Right lobe of liver (tissue), 6 donors: ENCODE measurements at regions not wholly inside any gene's neighbourhood (a gene's known extent, or its start where the extent isn't known, plus 50 kb on each side); places are given as distances from the start of the nearest gene placed in this dataset.

Experiments
- ATAC-seq, 4 donors: fragments of 200-7000 bp; cut with Tn5 transposase; one replicate each; pipeline ENCODE4 v1.9.1; 2020; ENCODE audit warnings: mild to moderate bottlenecking in 4 of 4, moderate library complexity in 4 of 4
- DNase-seq, 3 donors: peaks; one replicate each; pipeline ENCODE4 v3.0.0-alpha.2; 2020
- H3K27ac ChIP-seq, 3 donors: fragments of 200-600 bp; one replicate each; pipeline ENCODE4 v1.8.0; 2022
- H3K27me3 ChIP-seq, 2 donors: fragments of 200-600 bp; one replicate each; pipeline ENCODE4 v1.8.0; 2022
- H3K36me3 ChIP-seq, 4 donors: fragments of 200-600 bp; sonication (generic) in 1 of 4; one replicate each; pipeline versions ENCODE4 v1.5.1 to v1.8.0; 2017 to 2022; ENCODE audit warnings: control low read depth in 1 of 4
- H3K4me1 ChIP-seq, 4 donors: fragments of 200-600 bp; sonication (generic) in 1 of 4; one replicate each; pipeline versions ENCODE4 v1.5.1 to v1.8.0; 2017 to 2022; ENCODE audit warnings: control low read depth in 1 of 4
- H3K4me3 ChIP-seq, 3 donors: fragments of 200-600 bp; one replicate each; pipeline ENCODE4 v1.8.0; 2022
- H3K9me3 ChIP-seq, 4 donors: fragments of 200-600 bp; sonication (generic) in 1 of 4; one replicate each; pipeline versions ENCODE4 v1.5.1 to v1.8.0; 2017 to 2022; ENCODE audit warnings: control low read depth in 1 of 4
- POLR2A ChIP-seq: fragments of 450-650 bp; IDR thresholded peaks from one replicate; pipeline ENCODE4 v1.6.1; 2017; ENCODE audit warnings: antibody characterized with exemption, mild to moderate bottlenecking
- WGBS: methylation state at CpG from one replicate; pipeline ENCODE4 v1.1.6; 2018; ENCODE audit warnings: low coverage, low lambda C conversion rate; ENCODE audit not compliant: insufficient coverage; ENCODE audit errors: missing lambda C conversion rate; 5-methylcytosine and 5-hydroxymethylcytosine counted together
- intact Hi-C, 2 donors: fragments of 100-400 bp; cut with DNase I; formaldehyde crosslinking; loops; one replicate each; pipeline versions ENCODE4 v1.11.2 to v1.14.1; 2022
- TF ChIP-seq, protein P1 (sequence below), 4 donors: fragments of 200-600 bp in 3 of 4; fragments of 450-650 bp in 1 of 4; IDR thresholded peaks; one replicate each; pipeline versions ENCODE4 v1.5.1 to v1.8.0; 2016 to 2022; ENCODE audit warnings: antibody characterized with exemption in 4 of 4, mild to moderate bottlenecking in 2 of 4
- donor health status: DM: no; HTN: yes; CAD: no.
- donor health status: DM: no; HTN: no; CAD: no.
- donor health status: DM: no; HTN: no; CAD: no.
- donor health status: DM: no; HTN: yes; CAD: no.
- donor health status: DM: no; HTN: yes; CAD: no.

- intact Hi-C loops = no loop called here
- no peak overlapping the region for H3K27ac ChIP-seq
- H3K4me1 ChIP-seq = no peaks in the 10 kb centered on the region
- DNase-seq (no peak), ATAC-seq (peak in 1 of 4 donors; percentile 14)
- no peak overlapping the region for H3K4me3 ChIP-seq
- 88% methylated on average over 3 of the region's 10 CpGs for WGBS
- no peaks in the 10 kb centered on the region for H3K27me3 ChIP-seq
- no peaks in the 10 kb centered on the region for H3K36me3 ChIP-seq
- no peaks in the 10 kb centered on the region for H3K9me3 ChIP-seq
- TF ChIP-seq, protein P1, sequence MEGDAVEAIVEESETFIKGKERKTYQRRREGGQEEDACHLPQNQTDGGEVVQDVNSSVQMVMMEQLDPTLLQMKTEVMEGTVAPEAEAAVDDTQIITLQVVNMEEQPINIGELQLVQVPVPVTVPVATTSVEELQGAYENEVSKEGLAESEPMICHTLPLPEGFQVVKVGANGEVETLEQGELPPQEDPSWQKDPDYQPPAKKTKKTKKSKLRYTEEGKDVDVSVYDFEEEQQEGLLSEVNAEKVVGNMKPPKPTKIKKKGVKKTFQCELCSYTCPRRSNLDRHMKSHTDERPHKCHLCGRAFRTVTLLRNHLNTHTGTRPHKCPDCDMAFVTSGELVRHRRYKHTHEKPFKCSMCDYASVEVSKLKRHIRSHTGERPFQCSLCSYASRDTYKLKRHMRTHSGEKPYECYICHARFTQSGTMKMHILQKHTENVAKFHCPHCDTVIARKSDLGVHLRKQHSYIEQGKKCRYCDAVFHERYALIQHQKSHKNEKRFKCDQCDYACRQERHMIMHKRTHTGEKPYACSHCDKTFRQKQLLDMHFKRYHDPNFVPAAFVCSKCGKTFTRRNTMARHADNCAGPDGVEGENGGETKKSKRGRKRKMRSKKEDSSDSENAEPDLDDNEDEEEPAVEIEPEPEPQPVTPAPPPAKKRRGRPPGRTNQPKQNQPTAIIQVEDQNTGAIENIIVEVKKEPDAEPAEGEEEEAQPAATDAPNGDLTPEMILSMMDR (IDR thresholded peaks at IDR 0.05) = no peak
- no peak for TF ChIP-seq POLR2A
Measured at GRCh38 chr3:193897288-193897687, 238.7 kb upstream of the HES1 start.

DNA sequence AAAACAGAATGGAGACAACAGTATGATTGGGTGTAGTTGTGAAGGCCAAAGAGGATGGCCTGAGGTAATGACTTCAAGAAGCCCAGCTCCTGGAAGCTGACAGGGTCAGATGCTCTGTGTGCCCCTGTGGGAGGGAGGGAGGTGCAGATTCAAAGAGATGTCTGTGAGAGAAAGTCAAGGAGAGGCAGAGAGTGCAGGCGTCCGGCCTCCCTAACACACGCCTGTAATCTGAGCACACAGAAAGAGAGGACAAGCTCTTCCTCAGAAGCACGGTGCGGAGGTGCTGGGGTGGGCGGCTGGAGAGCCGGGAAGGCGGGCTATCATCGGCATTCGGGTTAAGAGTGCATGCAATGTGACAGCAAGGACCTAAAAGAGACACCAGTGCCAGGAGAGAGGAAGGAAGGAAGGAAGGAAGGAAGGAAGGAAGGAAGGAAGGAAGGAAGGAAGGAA, 238.2 kb upstream of the HES1 start:
- WGBS = 68% methylated on average over 7 of the region's 10 CpGs
- no peaks in the 10 kb centered on the region for H3K4me1 ChIP-seq
- no peak overlapping the region for H3K4me3 ChIP-seq
- H3K27me3 ChIP-seq = no peaks in the 10 kb centered on the region
- no peak overlapping the region for H3K27ac ChIP-seq
- intact Hi-C loops = no loop called here
- ATAC-seq (peak in 1 of 4 donors; percentile 33), DNase-seq (no peak)
- H3K36me3 ChIP-seq = no peaks in the 10 kb centered on the region
- no peak for TF ChIP-seq POLR2A
- TF ChIP-seq, protein P1 (IDR thresholded peaks at IDR 0.05) = no peak
- H3K9me3 ChIP-seq = no peaks in the 10 kb centered on the region

DNA sequence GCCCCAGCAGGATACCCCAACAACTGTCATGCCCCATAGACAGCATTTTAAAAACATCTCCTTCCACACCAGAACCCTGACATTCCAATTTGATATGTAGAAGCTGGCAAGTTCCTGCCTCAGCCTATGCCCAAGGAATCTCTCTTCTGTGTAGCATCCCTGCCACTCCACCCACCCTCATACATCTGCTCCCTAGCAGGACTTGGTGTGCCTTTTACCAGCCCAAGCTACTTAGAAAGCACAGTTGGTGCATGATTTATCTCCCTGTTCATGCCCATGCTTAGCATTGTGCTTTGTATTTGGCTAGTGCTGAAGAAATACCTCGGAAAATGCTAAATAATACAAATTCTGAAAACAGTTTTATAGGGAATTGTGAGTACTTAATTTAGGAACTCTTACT, 236.9 kb upstream of the HES1 start:
- no peak overlapping the region for H3K4me3 ChIP-seq
- intact Hi-C loops = no loop called here
- ATAC-seq (no peak), DNase-seq (no peak)
- no peak overlapping the region for H3K27ac ChIP-seq
- WGBS = 84% methylated on average over 1 of the region's 1 CpG
- no peaks in the 10 kb centered on the region for H3K27me3 ChIP-seq
- no peaks in the 10 kb centered on the region for H3K9me3 ChIP-seq
- H3K36me3 ChIP-seq = no peaks in the 10 kb centered on the region
- no peaks in the 10 kb centered on the region for H3K4me1 ChIP-seq
- TF ChIP-seq, protein P1 (IDR thresholded peaks at IDR 0.05) = no peak
- TF ChIP-seq POLR2A = no peak

DNA sequence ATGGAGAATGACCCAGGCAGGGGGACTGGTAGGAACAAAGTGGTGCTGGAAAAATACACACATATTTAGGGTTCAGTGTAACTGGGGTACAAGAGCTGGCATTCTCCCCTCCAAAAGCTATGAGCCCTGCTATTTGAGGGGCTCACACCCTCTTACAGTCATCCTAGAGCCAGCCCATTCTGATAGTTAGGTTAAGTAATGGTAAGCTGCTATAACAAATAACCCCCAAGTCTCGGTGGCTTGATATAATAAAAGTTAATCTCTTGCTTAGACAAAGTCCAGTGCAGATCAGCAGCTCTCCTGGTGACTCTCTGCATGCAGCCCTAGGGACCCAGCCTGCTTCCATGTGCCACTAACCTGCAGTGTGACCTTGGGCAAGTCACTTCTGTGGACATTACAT, 234.9 kb upstream of the HES1 start:
- Histone ChIP-seq H3K27ac (no peak overlapping the region), H3K27me3 (no peaks in the 10 kb centered on the region), H3K36me3 (no peaks in the 10 kb centered on the region), H3K4me3 (no peak overlapping the region), H3K9me3 (no peaks in the 10 kb centered on the region), H3K4me1 (no peaks in the 10 kb centered on the region)
- TF ChIP-seq, protein P1 (IDR thresholded peaks at IDR 0.05) = no peak
- TF ChIP-seq POLR2A = no peak
- ATAC-seq (no peak), DNase-seq (no peak)
- intact Hi-C loops = no loop called here
- WGBS = no CpG with 5 or more reads among the region's 1 CpG
